GM12878 (cell line): ENCODE measurements at regions not wholly inside any gene's neighbourhood (a gene's known extent, or its start where the extent isn't known, plus 50 kb on each side); places are given as distances from the start of the nearest gene placed in this dataset.

Experiments
- ATAC-seq: fragments of 200-7000 bp; cut with Tn5 transposase; 3 replicates; pipeline ENCODE4 v1.9.1; 2020; ENCODE audit warnings: mild to moderate bottlenecking, moderate library complexity
- BruUV-seq: library from RNA; stranded (reverse); fragments of 400-500 nt; replicated peaks from 2 replicates; lab custom pipeline; 2021; lab: Mats Ljungman, UMichigan
- CTCF ChIA-PET: fragments of 300-600 bp; sonication (Branson Sonifier 250); formaldehyde crosslinking; extraction: SDS; loops from one replicate; lab custom pipeline; 2021; ENCODE audit warnings: inconsistent platforms; lab: Yijun Ruan, JAX
- POLR2A ChIA-PET: fragments of 350-600 bp; formaldehyde crosslinking; extraction: SDS; loops from one replicate; lab custom pipeline; 2021; ENCODE audit warnings: inconsistent platforms; lab: Charles Lee
- RAD21 ChIA-PET: fragments of 300-600 bp; sonication (Branson Sonifier 250); formaldehyde crosslinking; loops from one replicate; lab custom pipeline; 2023; ENCODE audit warnings: antibody characterized with exemption; ENCODE audit not compliant: unreplicated experiment; lab: Charles Lee
- SMC1A ChIA-PET: fragments of 300-600 bp; sonication (Branson Sonifier 250); formaldehyde crosslinking; loops from one replicate; lab custom pipeline; 2023; ENCODE audit not compliant: unreplicated experiment, uncharacterized antibody; lab: Charles Lee
- DNase-seq: peaks from one replicate; pipeline ENCODE4 v3.0.0-alpha.2; 2011; ENCODE audit warnings: low read depth, low spot score
- FAIRE-seq: peaks from 3 replicates; lab custom pipeline; 2011; peaks lifted over from hg19 to GRCh38; lab: Jason Lieb, UNC
- H2AFZ ChIP-seq: 2 replicates; pipeline ENCODE4 v1.6.0; 2011; ENCODE audit warnings: low read depth, low read length, control low read depth; ENCODE audit not compliant: control insufficient read depth
- H3K27ac ChIP-seq: 2 replicates; pipeline ENCODE4 v1.5.1; 2011; ENCODE audit warnings: control low read depth; ENCODE audit not compliant: control insufficient read depth, insufficient read depth
- H3K27me3 ChIP-seq, 2 experiments: replicated peaks in 1 of 2; 2 replicates each; pipeline versions ENCODE4 v1.6.0 to v1.6.1; 2011; ENCODE audit warnings: low read length in 1 of 2; ENCODE audit not compliant: control insufficient read depth in 2 of 2, insufficient read depth in 2 of 2
- H3K36me3 ChIP-seq, 2 experiments: 2 replicates each; pipeline ENCODE4 v1.5.1; 2011; ENCODE audit warnings: low read length in 1 of 2; ENCODE audit not compliant: control insufficient read depth in 2 of 2, insufficient read depth in 2 of 2
- H3K4me1 ChIP-seq: 2 replicates; pipeline ENCODE4 v1.6.1; 2011; ENCODE audit warnings: mild to moderate bottlenecking, low read length, moderate library complexity, mixed read lengths; ENCODE audit not compliant: control insufficient read depth, insufficient read depth
- H3K4me2 ChIP-seq: 2 replicates; pipeline ENCODE4 v1.6.0; 2011; ENCODE audit warnings: control low read depth; ENCODE audit not compliant: control insufficient read depth, insufficient read depth
- H3K4me3 ChIP-seq: fragments of 200-600 bp; sonication (generic); 2 replicates; pipeline ENCODE4 v1.5.1; 2016
- H3K79me2 ChIP-seq: 2 replicates; pipeline ENCODE4 v1.6.0; 2011; ENCODE audit warnings: low read length; ENCODE audit not compliant: control insufficient read depth, insufficient read depth
- H3K9ac ChIP-seq: 2 replicates; pipeline ENCODE4 v1.8.0; 2011; ENCODE audit warnings: low read length, control low read depth, mixed read lengths; ENCODE audit not compliant: control insufficient read depth, insufficient read depth
- H3K9me3 ChIP-seq: replicated peaks from 3 replicates; pipeline ENCODE4 v1.5.1; 2011; ENCODE audit warnings: mild to moderate bottlenecking, low read length; ENCODE audit not compliant: control insufficient read depth, insufficient read depth
- H4K20me1 ChIP-seq: 2 replicates; pipeline ENCODE4 v1.6.0; 2011; ENCODE audit not compliant: control insufficient read depth, insufficient read depth
- E4F1 ChIP-seq: fragments of 450-650 bp; IDR thresholded peaks from 2 replicates; pipeline ENCODE4 v1.6.1; 2018; ENCODE audit warnings: borderline replicate concordance, mild to moderate bottlenecking; ENCODE audit not compliant: partially characterized antibody
- HDAC6 ChIP-seq: fragments of 200-600 bp; sonication (generic); IDR thresholded peaks from one replicate; pipeline ENCODE4 v1.8.0; 2017; ENCODE audit warnings: antibody characterized with exemption; ENCODE audit not compliant: unreplicated experiment
- KLF5 ChIP-seq: fragments of 450-650 bp; IDR thresholded peaks from 2 replicates; pipeline ENCODE4 v1.6.1; 2014; ENCODE audit warnings: mild to moderate bottlenecking; ENCODE audit not compliant: partially characterized antibody
- NFIC ChIP-seq: IDR thresholded peaks from 2 replicates; pipeline ENCODE4 v1.6.1; 2012; ENCODE audit warnings: low read depth, mild to moderate bottlenecking, inconsistent platforms, low read length, moderate library complexity
- RCOR1 ChIP-seq: conservative IDR thresholded peaks from 2 replicates; pipeline ENCODE4 v1.6.1; 2012; ENCODE audit warnings: low read depth, low read length, improper control_type of control experiment
- SMC3 ChIP-seq: IDR thresholded peaks from 2 replicates; pipeline ENCODE4 v1.6.1; 2011; ENCODE audit warnings: low read length, improper control_type of control experiment, borderline replicate concordance
- ZNF217 ChIP-seq: fragments of 450-650 bp; IDR thresholded peaks from 2 replicates; pipeline ENCODE4 v1.6.1; 2017; ENCODE audit warnings: antibody characterized with exemption, mild to moderate bottlenecking
- ZNF24 ChIP-seq: fragments of 450-650 bp; IDR thresholded peaks from 2 replicates; pipeline ENCODE4 v1.6.1; 2017; ENCODE audit warnings: antibody characterized with exemption, mild to moderate bottlenecking
- WGBS: methylation state at CpG from one replicate; pipeline ENCODE4 v1.1.6; 2016; ENCODE audit warnings: low lambda C conversion rate; ENCODE audit not compliant: insufficient replicate concordance, insufficient coverage; ENCODE audit errors: missing lambda C conversion rate; 5-methylcytosine and 5-hydroxymethylcytosine counted together
- in situ Hi-C: fragments of 300-500 bp; cut with MboI; formaldehyde crosslinking; loops from 9 replicates; pipeline ENCODE4 v1.14.3; 2018; ENCODE audit warnings: mixed read lengths
- intact Hi-C: fragments of 100-400 bp; cut with micrococcal nuclease; formaldehyde crosslinking; loops from one replicate; pipeline ENCODE4 v1.14.2; 2022; ENCODE audit not compliant: unreplicated experiment
- TF ChIP-seq, protein P1 (sequence below): IDR thresholded peaks from 2 replicates; pipeline ENCODE4 v1.6.1; 2011; ENCODE audit warnings: borderline replicate concordance, low read depth, mild to moderate bottlenecking, moderate library complexity, low read length; ENCODE audit not compliant: insufficient read depth, poor library complexity, severe bottlenecking
- TF ChIP-seq, protein P2 (sequence below): IDR thresholded peaks from 2 replicates; pipeline ENCODE4 v1.6.1; 2012; ENCODE audit warnings: improper control_type of control experiment, low read depth, low read length; ENCODE audit not compliant: insufficient replicate concordance

- no peaks in the 10 kb centered on the region for H3K4me1 ChIP-seq
- no peak for FAIRE-seq
- no TSS peak for BruUV-seq
- in situ Hi-C loops: no loop called here
- no peak for ATAC-seq
- ChIA-PET CTCF (no interaction called here), SMC1A (no interaction called here), POLR2A (no interaction called here), RAD21 (no interaction called here)
- no peak overlapping the region for H3K27ac ChIP-seq
- no peak overlapping the region for H3K9ac ChIP-seq
- 5% methylated on average over 5 of the region's 5 CpGs for WGBS
- TF ChIP-seq, protein P1, sequence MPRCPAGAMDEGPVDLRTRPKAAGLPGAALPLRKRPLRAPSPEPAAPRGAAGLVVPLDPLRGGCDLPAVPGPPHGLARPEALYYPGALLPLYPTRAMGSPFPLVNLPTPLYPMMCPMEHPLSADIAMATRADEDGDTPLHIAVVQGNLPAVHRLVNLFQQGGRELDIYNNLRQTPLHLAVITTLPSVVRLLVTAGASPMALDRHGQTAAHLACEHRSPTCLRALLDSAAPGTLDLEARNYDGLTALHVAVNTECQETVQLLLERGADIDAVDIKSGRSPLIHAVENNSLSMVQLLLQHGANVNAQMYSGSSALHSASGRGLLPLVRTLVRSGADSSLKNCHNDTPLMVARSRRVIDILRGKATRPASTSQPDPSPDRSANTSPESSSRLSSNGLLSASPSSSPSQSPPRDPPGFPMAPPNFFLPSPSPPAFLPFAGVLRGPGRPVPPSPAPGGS: no peak
- TF ChIP-seq E4F1: no peak
- no peak for TF ChIP-seq KLF5
- TF ChIP-seq, protein P2, sequence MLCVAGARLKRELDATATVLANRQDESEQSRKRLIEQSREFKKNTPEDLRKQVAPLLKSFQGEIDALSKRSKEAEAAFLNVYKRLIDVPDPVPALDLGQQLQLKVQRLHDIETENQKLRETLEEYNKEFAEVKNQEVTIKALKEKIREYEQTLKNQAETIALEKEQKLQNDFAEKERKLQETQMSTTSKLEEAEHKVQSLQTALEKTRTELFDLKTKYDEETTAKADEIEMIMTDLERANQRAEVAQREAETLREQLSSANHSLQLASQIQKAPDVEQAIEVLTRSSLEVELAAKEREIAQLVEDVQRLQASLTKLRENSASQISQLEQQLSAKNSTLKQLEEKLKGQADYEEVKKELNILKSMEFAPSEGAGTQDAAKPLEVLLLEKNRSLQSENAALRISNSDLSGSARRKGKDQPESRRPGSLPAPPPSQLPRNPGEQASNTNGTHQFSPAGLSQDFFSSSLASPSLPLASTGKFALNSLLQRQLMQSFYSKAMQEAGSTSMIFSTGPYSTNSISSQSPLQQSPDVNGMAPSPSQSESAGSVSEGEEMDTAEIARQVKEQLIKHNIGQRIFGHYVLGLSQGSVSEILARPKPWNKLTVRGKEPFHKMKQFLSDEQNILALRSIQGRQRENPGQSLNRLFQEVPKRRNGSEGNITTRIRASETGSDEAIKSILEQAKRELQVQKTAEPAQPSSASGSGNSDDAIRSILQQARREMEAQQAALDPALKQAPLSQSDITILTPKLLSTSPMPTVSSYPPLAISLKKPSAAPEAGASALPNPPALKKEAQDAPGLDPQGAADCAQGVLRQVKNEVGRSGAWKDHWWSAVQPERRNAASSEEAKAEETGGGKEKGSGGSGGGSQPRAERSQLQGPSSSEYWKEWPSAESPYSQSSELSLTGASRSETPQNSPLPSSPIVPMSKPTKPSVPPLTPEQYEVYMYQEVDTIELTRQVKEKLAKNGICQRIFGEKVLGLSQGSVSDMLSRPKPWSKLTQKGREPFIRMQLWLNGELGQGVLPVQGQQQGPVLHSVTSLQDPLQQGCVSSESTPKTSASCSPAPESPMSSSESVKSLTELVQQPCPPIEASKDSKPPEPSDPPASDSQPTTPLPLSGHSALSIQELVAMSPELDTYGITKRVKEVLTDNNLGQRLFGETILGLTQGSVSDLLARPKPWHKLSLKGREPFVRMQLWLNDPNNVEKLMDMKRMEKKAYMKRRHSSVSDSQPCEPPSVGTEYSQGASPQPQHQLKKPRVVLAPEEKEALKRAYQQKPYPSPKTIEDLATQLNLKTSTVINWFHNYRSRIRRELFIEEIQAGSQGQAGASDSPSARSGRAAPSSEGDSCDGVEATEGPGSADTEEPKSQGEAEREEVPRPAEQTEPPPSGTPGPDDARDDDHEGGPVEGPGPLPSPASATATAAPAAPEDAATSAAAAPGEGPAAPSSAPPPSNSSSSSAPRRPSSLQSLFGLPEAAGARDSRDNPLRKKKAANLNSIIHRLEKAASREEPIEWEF: no peak
- no peak for TF ChIP-seq ZNF24
- TF ChIP-seq NFIC: no peak
- no peak for TF ChIP-seq RCOR1
- TF ChIP-seq ZNF217: no peak
- TF ChIP-seq SMC3: no peak
- TF ChIP-seq HDAC6: no peak
- H3K4me3 ChIP-seq: no peak overlapping the region
- no peaks in the 10 kb centered on the region for H3K27me3 ChIP-seq
- H3K36me3 ChIP-seq: no peaks in the 10 kb centered on the region
- H4K20me1 ChIP-seq: no peaks in the 10 kb centered on the region
- no peak overlapping the region for H2AFZ ChIP-seq
- DNase-seq: no peak
- H3K9me3 ChIP-seq: no peaks in the 10 kb centered on the region
- intact Hi-C loops: no loop called here
- no peaks in the 10 kb centered on the region for H3K79me2 ChIP-seq
- no peak overlapping the region for H3K4me2 ChIP-seq
These were observed 133.6 kb downstream of the TMEM26 start for GRCh38 chr10:61319386-61320256.
